GM21717 (cell line): ENCODE measurements at regions not wholly inside any gene's neighbourhood (a gene's known extent, or its start where the extent isn't known, plus 50 kb on each side); places are given as distances from the start of the nearest gene placed in this dataset.

Source experiments
- ATAC-seq: cut with Tn5 transposase; IDR thresholded peaks from one replicate; pipeline ENCODE4 v1.9.1; 2021; ENCODE audit warnings: mild to moderate bottlenecking, moderate library complexity; ENCODE audit not compliant: unreplicated experiment

DNA sequence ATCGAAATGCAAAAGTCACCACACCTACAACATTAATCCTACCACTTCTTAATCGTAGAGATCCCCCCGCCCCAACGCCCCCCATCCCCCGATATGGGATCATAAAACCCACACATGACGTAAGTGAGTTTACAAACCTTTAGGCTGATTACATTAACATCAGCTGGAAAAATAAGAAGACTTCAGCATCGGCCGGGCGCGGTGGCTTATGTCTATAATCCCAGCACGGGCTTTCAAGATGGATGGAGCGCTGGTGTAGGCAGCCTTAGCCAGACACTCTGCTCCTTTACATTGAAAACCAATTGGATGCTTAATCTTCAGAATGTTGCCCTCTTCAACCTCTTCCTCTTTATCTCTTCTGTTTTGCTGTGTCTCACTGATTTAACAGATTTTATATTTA is 1376.0 kb downstream of the MAT2B start:
- ATAC-seq: no peak

- no peak for ATAC-seq
These were observed 1379.8 kb downstream of the MAT2B start for GRCh38 chr5:164885179-164885578.

DNA sequence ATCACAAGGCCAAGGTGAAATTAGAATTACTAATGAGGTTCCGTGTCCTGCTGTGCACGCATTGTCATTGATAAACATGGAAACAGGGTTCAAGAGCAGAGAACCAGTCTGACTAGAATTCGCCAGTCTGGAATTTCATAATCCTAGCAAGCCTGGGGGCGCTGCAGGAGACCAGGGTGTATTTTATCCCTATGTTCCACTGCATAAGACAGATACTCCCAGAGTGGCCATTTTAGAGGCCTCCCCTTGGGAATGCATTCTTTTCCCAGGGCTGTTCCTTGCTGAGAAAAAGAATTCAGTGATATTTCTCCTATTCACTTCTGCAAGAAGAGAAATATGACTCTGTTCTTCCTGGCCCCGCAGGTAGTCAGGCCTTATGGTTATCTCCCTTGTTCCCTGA is 1387.7 kb downstream of the MAT2B start:
- no peak for ATAC-seq

DNA sequence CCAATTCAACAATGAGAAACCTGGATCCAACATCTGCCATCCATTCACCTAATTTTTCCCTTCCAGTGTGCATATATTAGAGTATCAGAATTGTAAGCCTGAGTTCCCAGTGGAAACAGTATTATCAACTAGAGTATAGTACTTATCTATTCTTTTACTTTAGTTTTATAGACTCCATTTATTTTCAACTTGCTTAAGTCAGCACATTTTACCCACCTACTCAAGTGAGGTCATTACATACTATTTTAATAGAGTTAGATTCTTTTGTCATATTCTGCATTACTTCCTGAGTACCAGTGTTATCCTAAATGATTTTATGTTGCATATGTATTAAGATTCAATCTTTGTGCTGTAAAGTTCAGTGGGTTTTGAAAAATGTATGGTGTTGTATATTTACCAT is 1393.3 kb downstream of the MAT2B start:
- no peak for ATAC-seq

DNA sequence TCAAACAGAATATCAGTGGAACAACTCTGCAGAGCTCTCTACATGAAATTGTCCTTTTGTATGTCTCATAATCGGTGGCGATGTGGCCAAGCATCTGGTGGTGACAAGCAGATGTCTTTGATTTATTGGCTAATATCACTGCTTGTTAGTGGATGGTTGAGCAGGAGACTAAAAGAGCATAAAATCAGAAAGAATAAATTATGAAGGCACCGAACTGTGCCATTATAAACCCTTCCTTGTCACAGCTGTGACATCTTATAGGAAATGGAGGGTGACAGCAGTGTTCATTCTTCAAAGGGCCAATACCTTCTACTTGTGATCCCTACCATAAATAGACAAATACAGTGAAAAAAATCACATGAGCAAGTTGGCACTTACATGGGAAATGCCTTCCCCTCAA is 1404.3 kb downstream of the MAT2B start:
- no peak for ATAC-seq

DNA sequence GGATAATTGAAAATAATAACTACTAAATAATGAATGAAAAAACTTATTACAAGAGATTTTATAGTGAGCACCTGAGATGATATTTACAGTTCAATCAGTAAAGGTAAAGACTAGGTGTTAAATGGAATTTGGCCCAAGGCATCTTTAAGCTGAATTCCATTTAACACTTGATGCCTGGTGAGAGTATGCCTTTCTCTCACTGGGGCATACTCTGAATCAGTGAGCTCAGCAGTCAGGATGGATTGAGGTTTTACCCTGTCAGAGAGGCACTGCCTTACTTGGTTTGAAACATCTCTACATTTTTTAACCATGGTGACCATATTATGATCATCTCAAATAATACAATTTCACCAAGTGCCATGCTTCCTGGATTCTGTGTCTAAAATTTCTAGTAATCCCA is 1416.3 kb downstream of the MAT2B start:
- no peak for ATAC-seq

- ATAC-seq: no peak
These were observed 1428.6 kb downstream of the MAT2B start for GRCh38 chr5:164934039-164934438.

DNA sequence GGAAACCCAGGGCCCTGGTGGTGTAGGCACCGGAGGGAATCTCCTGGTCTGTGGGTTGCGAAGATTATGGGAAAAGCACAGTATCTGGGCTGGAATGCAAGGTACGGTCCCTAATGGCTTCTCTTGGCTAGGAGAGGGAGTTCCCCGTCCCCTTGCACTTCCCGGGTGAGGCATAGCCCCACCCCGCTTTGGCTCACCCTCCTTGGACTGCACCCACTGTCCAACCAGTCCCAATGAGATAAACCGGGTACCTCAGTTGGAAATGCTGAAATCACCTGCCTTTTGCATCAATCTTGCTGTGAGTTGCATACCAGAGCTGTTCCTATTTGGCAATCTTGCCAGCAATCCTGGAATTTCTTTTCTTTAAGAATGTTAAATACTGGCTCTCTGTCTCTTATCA is 1429.1 kb downstream of the MAT2B start:
- no peak for ATAC-seq

- no peak for ATAC-seq
These were observed 1435.7 kb downstream of the MAT2B start for GRCh38 chr5:164941132-164941531.

DNA sequence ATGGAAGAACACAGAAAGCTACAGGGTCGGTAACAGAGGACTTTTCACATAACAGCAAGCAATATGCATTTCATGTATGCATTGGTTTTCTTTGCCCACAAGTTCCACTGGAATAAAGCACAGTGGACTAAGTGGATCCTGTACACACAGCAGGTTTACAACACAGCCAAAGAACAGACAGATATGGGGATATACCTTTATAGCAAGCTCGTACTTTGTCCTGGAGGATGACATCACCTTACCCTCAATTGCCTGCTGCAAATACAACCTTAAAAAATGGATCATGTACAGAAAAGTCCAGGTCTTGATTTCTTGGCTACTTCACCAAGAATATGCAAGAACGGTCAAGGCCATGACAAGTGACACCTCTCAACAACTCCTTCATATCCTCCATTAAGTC is 1445.5 kb downstream of the MAT2B start:
- ATAC-seq: no peak

- ATAC-seq: no peak
These were observed 1446.2 kb downstream of the MAT2B start for GRCh38 chr5:164951570-164951969.

DNA sequence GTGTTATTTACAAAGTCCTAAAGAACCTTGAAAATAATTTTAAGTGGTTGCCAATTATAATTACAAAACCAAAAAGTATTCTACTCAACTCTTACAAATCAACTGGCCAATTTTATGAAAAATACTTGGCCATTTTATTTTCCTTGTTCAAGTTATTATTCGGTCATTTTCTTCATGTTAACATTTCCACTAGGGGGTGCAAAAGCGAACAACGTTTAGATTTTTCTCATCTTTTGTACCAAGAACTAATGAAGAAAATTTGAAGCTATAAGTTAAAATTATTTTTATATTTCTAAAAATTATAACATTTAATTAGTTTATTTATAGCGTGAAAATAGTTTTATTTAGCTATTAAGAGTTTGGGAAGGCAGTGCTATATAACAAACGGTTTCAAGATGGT is 1453.3 kb downstream of the MAT2B start:
- no peak for ATAC-seq

- no peak for ATAC-seq
These were observed 1454.3 kb downstream of the MAT2B start for GRCh38 chr5:164959761-164960160.

GRCh38 chr5:164962329-164962961 is 1457.0 kb downstream of the MAT2B start:
- ATAC-seq: no peak

DNA sequence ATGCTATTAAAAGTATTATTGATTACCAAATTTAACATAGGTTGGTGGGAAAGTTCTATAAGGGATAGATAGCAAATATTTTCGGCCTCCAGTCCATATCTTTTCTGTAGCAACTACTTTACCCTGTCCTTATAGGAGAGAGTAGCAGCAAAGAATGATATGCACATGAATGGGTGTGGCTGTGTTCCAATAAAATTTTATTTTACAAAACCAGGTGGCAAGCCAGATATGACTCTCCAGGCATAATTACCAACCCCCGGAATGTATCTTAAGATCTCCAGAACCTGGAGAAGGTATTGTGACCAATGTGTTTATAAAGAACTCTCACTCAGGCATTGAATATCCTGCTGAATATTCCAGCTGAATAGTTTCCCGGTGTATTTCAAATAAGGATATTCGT is 1461.2 kb downstream of the MAT2B start:
- no peak for ATAC-seq

- ATAC-seq: no peak
These were observed 1461.9 kb downstream of the MAT2B start for GRCh38 chr5:164967354-164967753.

DNA sequence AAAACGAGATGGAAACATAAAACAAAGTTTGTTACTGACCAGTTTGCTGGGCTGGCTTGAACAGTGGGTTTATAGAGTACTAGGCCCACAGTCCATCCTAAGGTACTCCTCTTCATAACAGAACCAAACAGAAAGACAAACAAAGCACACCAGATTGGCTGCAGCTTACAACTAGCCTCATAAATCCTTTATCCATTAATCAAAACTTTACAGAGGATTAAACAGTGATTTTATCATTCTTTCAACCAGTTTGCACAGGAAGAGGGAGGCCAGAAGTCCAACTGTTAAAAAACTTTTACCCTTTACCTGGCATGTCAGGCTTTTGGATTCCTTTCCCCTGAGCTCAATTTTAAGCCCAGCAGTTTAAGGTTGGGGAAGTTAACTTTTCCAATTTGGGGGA is 1467.6 kb downstream of the MAT2B start:
- no peak for ATAC-seq

GRCh38 chr5:164975986-164976385 is 1470.6 kb downstream of the MAT2B start:
- no peak for ATAC-seq

GRCh38 chr5:164980480-164980879 is 1475.1 kb downstream of the MAT2B start:
- no peak for ATAC-seq

DNA sequence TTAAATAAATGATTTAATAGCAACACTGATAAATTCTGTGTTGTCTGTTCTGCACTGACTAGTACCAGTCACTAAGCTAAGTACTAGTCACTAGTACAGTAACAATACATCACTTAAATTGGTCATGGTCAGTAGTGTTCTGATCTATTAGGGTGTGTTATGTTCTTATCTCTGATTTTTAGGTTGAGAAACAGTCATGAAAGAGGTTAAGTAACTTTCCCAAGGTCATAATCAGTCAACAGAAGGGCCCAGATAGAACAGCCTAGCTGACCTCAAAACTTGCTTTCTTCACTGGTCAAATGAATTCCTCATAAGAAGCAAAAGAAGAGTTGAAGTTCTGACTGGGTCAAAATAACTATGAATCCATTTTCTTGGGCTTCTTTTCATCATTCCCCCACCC is 1492.7 kb downstream of the MAT2B start:
- ATAC-seq: no peak

DNA sequence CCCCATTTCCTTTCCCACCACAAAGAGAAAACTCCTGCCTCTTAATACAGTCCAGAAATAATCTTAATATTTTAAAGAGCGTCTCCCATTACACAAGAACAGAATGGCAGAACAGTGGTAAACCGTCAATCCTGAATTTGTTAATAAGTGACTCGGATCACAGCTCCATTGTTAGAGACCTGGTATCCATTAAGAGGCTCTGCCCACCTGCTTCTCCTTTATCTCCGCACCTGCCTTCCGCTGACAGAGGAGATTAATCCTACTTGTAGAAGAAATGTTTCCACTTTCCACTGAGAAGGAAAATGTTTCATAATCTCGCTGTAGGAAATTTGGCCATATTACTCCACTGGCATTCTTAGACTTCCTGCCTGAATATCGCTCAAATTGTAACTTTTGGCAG is 1493.2 kb downstream of the MAT2B start:
- ATAC-seq: no peak

DNA sequence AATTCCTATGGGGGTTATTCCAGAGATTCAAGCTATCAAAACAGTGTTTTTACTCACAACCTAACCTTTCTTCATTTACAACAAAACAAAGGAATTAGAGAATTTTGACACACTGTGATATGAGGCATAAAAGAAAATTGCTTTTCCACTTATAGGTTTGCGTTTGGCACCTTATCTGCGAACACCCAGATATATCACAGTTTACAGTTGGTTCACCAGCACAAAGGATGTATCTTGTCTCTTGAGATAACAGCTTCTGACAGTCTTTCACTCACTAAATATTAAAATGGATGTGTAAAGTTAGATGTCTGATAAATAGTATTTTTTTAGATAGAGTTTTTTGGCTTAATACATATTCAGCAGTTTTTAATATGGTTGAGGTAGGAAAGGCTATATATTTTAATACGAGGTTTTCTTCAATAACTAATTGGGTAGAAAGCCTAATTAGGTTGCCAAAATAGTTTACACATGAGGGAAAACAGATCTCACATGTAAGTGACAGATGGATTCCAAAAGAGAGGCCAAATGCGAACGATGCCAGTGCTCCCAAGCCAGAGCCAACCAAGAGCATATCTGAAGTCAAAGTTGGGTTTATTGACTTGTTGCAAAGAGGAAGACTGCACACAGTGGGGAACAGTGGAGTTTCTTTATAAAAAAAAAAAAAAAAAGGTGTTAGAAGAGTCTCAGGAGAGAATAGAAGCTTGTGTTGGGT is 1495.2 kb downstream of the MAT2B start:
- no peak for ATAC-seq

- no peak for ATAC-seq
These were observed 1497.9 kb downstream of the MAT2B start for GRCh38 chr5:165003283-165003682.
